Progenitor cell of endocrine pancreas (in vitro differentiated cells): ENCODE measurements at regions not wholly inside any gene's neighbourhood (a gene's known extent, or its start where the extent isn't known, plus 50 kb on each side); places are given as distances from the start of the nearest gene placed in this dataset.
"Not testable (repeated sequence)": the region's sequence is repeated elsewhere in the genome, so short reads cannot be mapped to it uniquely, and the experiment has no call there.

Source experiments
- DNase-seq: peaks from one replicate; pipeline ENCODE4 v3.0.0; 2021; ENCODE audit warnings: low spot score; ENCODE audit not compliant: unreplicated experiment
- H3K27ac Mint-ChIP-seq: 2 replicates; pipeline ENCODE4 v1.8.0; 2021; ENCODE audit warnings: mild to moderate bottlenecking, moderate library complexity, mixed read lengths
- H3K27me3 Mint-ChIP-seq: 2 replicates; pipeline ENCODE4 v1.8.0; 2021; ENCODE audit warnings: mixed read lengths
- H3K36me3 Mint-ChIP-seq: 2 replicates; pipeline ENCODE4 v1.8.0; 2022; ENCODE audit warnings: mixed read lengths; ENCODE audit not compliant: insufficient read depth
- H3K4me1 Mint-ChIP-seq: 2 replicates; pipeline ENCODE4 v1.8.0; 2021; ENCODE audit warnings: low read depth, mixed read lengths
- H3K4me3 Mint-ChIP-seq: 2 replicates; pipeline ENCODE4 v1.8.0; 2021; ENCODE audit warnings: low read depth, mild to moderate bottlenecking, moderate library complexity, mixed read lengths
- H3K9me3 Mint-ChIP-seq: 2 replicates; pipeline ENCODE4 v1.8.0; 2021; ENCODE audit warnings: low read depth, mixed read lengths
- CTCF ChIP-seq: fragments of 200-600 bp; sonication (generic); IDR thresholded peaks from one replicate; pipeline ENCODE4 v1.5.0; 2021; ENCODE audit warnings: antibody characterized with exemption, mild to moderate bottlenecking; ENCODE audit not compliant: unreplicated experiment

- DNase-seq = no peak
- H3K4me3 Mint-ChIP-seq = no peak overlapping the region
- no peaks in the 10 kb centered on the region for H3K27me3 Mint-ChIP-seq
- peaks cover 4% of the 10 kb centered on the region for H3K4me1 Mint-ChIP-seq
- H3K27ac Mint-ChIP-seq = no peak overlapping the region
- no peaks in the 10 kb centered on the region for H3K36me3 Mint-ChIP-seq
- no peak for TF ChIP-seq CTCF
- H3K9me3 Mint-ChIP-seq = peaks cover 3% of the 10 kb centered on the region
Measured at GRCh38 chr7:84720456-84721097, 466.3 kb downstream of the SEMA3D start.

- peak overlapping the region; percentile 76 for H3K27ac Mint-ChIP-seq
- no peak overlapping the region for H3K4me3 Mint-ChIP-seq
- no peaks in the 10 kb centered on the region for H3K27me3 Mint-ChIP-seq
- H3K4me1 Mint-ChIP-seq = peaks cover 7% of the 10 kb centered on the region
- H3K9me3 Mint-ChIP-seq = no peaks in the 10 kb centered on the region
- DNase-seq = no peak
- TF ChIP-seq CTCF = no peak
- no peaks in the 10 kb centered on the region for H3K36me3 Mint-ChIP-seq
Measured at GRCh38 chr7:84714765-84715164, 472.1 kb downstream of the SEMA3D start.

- no peaks in the 10 kb centered on the region for H3K9me3 Mint-ChIP-seq
- no peak overlapping the region for H3K27ac Mint-ChIP-seq
- no peaks in the 10 kb centered on the region for H3K27me3 Mint-ChIP-seq
- no peaks in the 10 kb centered on the region for H3K36me3 Mint-ChIP-seq
- peaks cover 7% of the 10 kb centered on the region for H3K4me1 Mint-ChIP-seq
- no peak for DNase-seq
- no peak overlapping the region for H3K4me3 Mint-ChIP-seq
- no peak for TF ChIP-seq CTCF
Measured at GRCh38 chr7:84712374-84713121, 474.3 kb downstream of the SEMA3D start.

GRCh38 chr7:84710538-84710937 lies 476.3 kb downstream of the SEMA3D start:
- not testable (repeated sequence) for H3K4me3 Mint-ChIP-seq, DNase-seq, H3K27ac Mint-ChIP-seq, H3K36me3 Mint-ChIP-seq, H3K9me3 Mint-ChIP-seq, H3K4me1 Mint-ChIP-seq, H3K27me3 Mint-ChIP-seq

- no peak for TF ChIP-seq CTCF
- no peak for DNase-seq
- H3K36me3 Mint-ChIP-seq = no peaks in the 10 kb centered on the region
- H3K27me3 Mint-ChIP-seq = no peaks in the 10 kb centered on the region
- no peaks in the 10 kb centered on the region for H3K9me3 Mint-ChIP-seq
- no peaks in the 10 kb centered on the region for H3K4me1 Mint-ChIP-seq
- H3K4me3 Mint-ChIP-seq = no peak overlapping the region
- no peak overlapping the region for H3K27ac Mint-ChIP-seq
Measured at GRCh38 chr7:84705706-84706105, 481.1 kb downstream of the SEMA3D start.

- Mint-ChIP-seq H3K4me3 (no peak overlapping the region), H3K36me3 (no peaks in the 10 kb centered on the region), H3K27me3 (no peaks in the 10 kb centered on the region), H3K9me3 (no peaks in the 10 kb centered on the region), H3K27ac (no peak overlapping the region), H3K4me1 (no peaks in the 10 kb centered on the region)
- TF ChIP-seq CTCF = no peak
- no peak for DNase-seq
Measured at GRCh38 chr7:84705079-84705478, 481.8 kb downstream of the SEMA3D start.
